ENCODE measurements at regions not wholly inside any gene's neighbourhood (a gene's known extent, or its start where the extent isn't known, plus 50 kb on each side); places are given as distances from the start of the nearest gene placed in this dataset.

GRCh38 chr10:9291081-9291480 is 1236.6 kb downstream of the GATA3 start:
- Histone ChIP-seq H3K27me3 (ENCODE audit: insufficient read depth, low read length, poor library complexity) (no peaks in the 10 kb centered on the region), H4K8ac (ENCODE audit: low read depth, low read length) (no peak overlapping the region), H2BK15ac (replicated peaks; ENCODE audit: low read depth) (no peak overlapping the region), H3K79me2 (ENCODE audit: control insufficient read depth, insufficient read depth, low read length) (no peaks in the 10 kb centered on the region), H4K5ac (ENCODE audit: low read length) (no peak overlapping the region), H3K18ac (ENCODE audit: low read length) (no peak overlapping the region), H2BK5ac (ENCODE audit: low read length) (no peak overlapping the region), H3K36me3 (ENCODE audit: control insufficient read depth, insufficient read depth, low read length) (no peaks in the 10 kb centered on the region), H2BK120ac (ENCODE audit: low read depth, low read length) (no peak overlapping the region), H3K4me2 (ENCODE audit: low read length) (no peak overlapping the region), H3K4me1 (ENCODE audit: control insufficient read depth, low read depth, low read length) (no peaks in the 10 kb centered on the region), H3K23ac (ENCODE audit: low read length) (no peak overlapping the region), H3K27ac (ENCODE audit: low read depth, low read length) (no peak overlapping the region), H3K4me3 (ENCODE audit: low read length) (no peak overlapping the region), H3K9ac (ENCODE audit: low read length) (no peak overlapping the region), H2AK5ac (ENCODE audit: low read length) (no peak overlapping the region), H3K4ac (ENCODE audit: low read depth, low read length) (no peak overlapping the region), H3K56ac (ENCODE audit: low read length) (no peak overlapping the region), H3K79me1 (ENCODE audit: low read length) (no peaks in the 10 kb centered on the region)
- no peak for DNase-seq
- no CpG with 5 or more reads among the region's 1 CpG for WGBS (ENCODE audit: extremely low coverage, insufficient coverage, low lambda C conversion rate)

GRCh38 chr10:9294132-9294663 is 1239.7 kb downstream of the GATA3 start:
- H3K27me3 ChIP-seq (ENCODE audit: insufficient read depth, low read length, poor library complexity) = no peaks in the 10 kb centered on the region
- no peak overlapping the region for H3K4me2 ChIP-seq (ENCODE audit: low read length)

DNA sequence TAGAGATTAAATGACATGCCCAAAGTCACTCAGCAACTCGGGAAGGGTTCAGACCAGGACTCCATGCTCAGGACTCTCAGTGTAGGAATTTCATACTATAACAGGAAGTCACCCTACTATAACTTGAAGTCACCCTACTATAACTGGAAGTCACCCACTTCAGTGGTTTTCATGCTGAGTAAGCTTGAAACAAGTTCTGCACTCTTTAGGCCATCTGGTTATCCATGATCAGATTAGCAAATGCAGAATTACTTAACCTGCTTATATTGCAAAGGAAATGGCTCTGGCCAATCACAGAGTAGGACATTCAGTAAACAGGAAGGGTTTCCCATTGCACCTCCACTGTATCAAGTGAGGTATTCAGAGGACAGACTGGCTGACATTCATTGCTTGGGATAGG is 1240.4 kb downstream of the GATA3 start:
- no CpG with 5 or more reads among the region's 1 CpG for WGBS (ENCODE audit: extremely low coverage, insufficient coverage, low lambda C conversion rate)
- Histone ChIP-seq H2BK5ac (ENCODE audit: low read length) (no peak overlapping the region), H4K5ac (ENCODE audit: low read length) (no peak overlapping the region), H3K4me1 (ENCODE audit: control insufficient read depth, low read depth, low read length) (no peaks in the 10 kb centered on the region), H3K9ac (ENCODE audit: low read length) (no peak overlapping the region), H2AK5ac (ENCODE audit: low read length) (no peak overlapping the region), H2BK120ac (ENCODE audit: low read depth, low read length) (no peak overlapping the region), H3K4me3 (ENCODE audit: low read length) (no peak overlapping the region), H3K79me2 (ENCODE audit: control insufficient read depth, insufficient read depth, low read length) (no peaks in the 10 kb centered on the region), H4K8ac (ENCODE audit: low read depth, low read length) (no peak overlapping the region), H3K36me3 (ENCODE audit: control insufficient read depth, insufficient read depth, low read length) (no peaks in the 10 kb centered on the region), H3K27ac (ENCODE audit: low read depth, low read length) (no peak overlapping the region), H3K4me2 (ENCODE audit: low read length) (no peak overlapping the region), H3K23ac (ENCODE audit: low read length) (no peak overlapping the region), H3K56ac (ENCODE audit: low read length) (no peak overlapping the region), H3K79me1 (ENCODE audit: low read length) (no peaks in the 10 kb centered on the region), H3K4ac (ENCODE audit: low read depth, low read length) (no peak overlapping the region), H2BK15ac (replicated peaks; ENCODE audit: low read depth) (no peak overlapping the region), H3K27me3 (ENCODE audit: insufficient read depth, low read length, poor library complexity) (no peaks in the 10 kb centered on the region), H3K18ac (ENCODE audit: low read length) (no peak overlapping the region)
- DNase-seq = no peak

More at GRCh38 chr10:9294132-9294663, 1239.7 kb downstream of the GATA3 start:
- H3K56ac ChIP-seq (ENCODE audit: low read length) = no peak overlapping the region
- no peak overlapping the region for H4K5ac ChIP-seq (ENCODE audit: low read length)
- H3K79me2 ChIP-seq (ENCODE audit: control insufficient read depth, insufficient read depth, low read length) = no peaks in the 10 kb centered on the region
- no peak overlapping the region for H3K18ac ChIP-seq (ENCODE audit: low read length)
- no peak overlapping the region for H3K23ac ChIP-seq (ENCODE audit: low read length)
- no peak overlapping the region for H2AK5ac ChIP-seq (ENCODE audit: low read length)
- no peaks in the 10 kb centered on the region for H3K36me3 ChIP-seq (ENCODE audit: control insufficient read depth, insufficient read depth, low read length)
- H3K27ac ChIP-seq (ENCODE audit: low read depth, low read length) = no peak overlapping the region
- H3K9ac ChIP-seq (ENCODE audit: low read length) = no peak overlapping the region
- H3K4ac ChIP-seq (ENCODE audit: low read depth, low read length) = no peak overlapping the region
- H2BK120ac ChIP-seq (ENCODE audit: low read depth, low read length) = no peak overlapping the region
- H2BK15ac ChIP-seq (replicated peaks; ENCODE audit: low read depth) = no peak overlapping the region
- H2BK5ac ChIP-seq (ENCODE audit: low read length) = no peak overlapping the region
- no peaks in the 10 kb centered on the region for H3K4me1 ChIP-seq (ENCODE audit: control insufficient read depth, low read depth, low read length)
- no peaks in the 10 kb centered on the region for H3K79me1 ChIP-seq (ENCODE audit: low read length)
- no peak overlapping the region for H4K8ac ChIP-seq (ENCODE audit: low read depth, low read length)
- H3K4me3 ChIP-seq (ENCODE audit: low read length) = no peak overlapping the region
- no peak for DNase-seq
- WGBS (ENCODE audit: extremely low coverage, insufficient coverage, low lambda C conversion rate) = no CpG with 5 or more reads among the region's 4 CpGs

DNA sequence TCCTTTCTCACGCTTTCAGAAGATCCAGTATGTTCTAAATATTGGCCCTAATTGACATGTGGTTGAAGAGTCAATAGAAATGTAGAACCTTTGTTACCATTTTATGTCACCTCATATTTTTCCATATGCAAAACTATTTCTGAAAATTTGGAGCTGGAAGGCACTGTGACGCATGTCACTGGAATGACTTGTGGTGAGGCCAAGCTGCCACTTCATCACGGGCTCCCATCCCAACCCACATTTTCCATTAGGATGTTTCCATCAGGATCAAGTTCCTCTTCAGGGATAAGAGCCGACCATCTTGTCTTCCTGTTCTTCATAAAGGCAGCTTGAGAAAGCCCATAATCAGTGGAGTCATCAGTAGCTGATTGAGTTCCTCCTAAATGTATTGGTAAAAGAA is 1241.7 kb downstream of the GATA3 start:
- H3K56ac ChIP-seq (ENCODE audit: low read length) = no peak overlapping the region
- H4K8ac ChIP-seq (ENCODE audit: low read depth, low read length) = no peak overlapping the region
- no peaks in the 10 kb centered on the region for H3K79me1 ChIP-seq (ENCODE audit: low read length)
- H3K4me1 ChIP-seq (ENCODE audit: control insufficient read depth, low read depth, low read length) = no peaks in the 10 kb centered on the region
- H4K5ac ChIP-seq (ENCODE audit: low read length) = no peak overlapping the region
- H3K9ac ChIP-seq (ENCODE audit: low read length) = no peak overlapping the region
- H2BK15ac ChIP-seq (replicated peaks; ENCODE audit: low read depth) = no peak overlapping the region
- no peak overlapping the region for H3K4me2 ChIP-seq (ENCODE audit: low read length)
- H2AK5ac ChIP-seq (ENCODE audit: low read length) = no peak overlapping the region
- H3K4me3 ChIP-seq (ENCODE audit: low read length) = no peak overlapping the region
- no peak overlapping the region for H3K27ac ChIP-seq (ENCODE audit: low read depth, low read length)
- H2BK5ac ChIP-seq (ENCODE audit: low read length) = no peak overlapping the region
- no peak overlapping the region for H3K23ac ChIP-seq (ENCODE audit: low read length)
- no peak overlapping the region for H3K18ac ChIP-seq (ENCODE audit: low read length)
- no peaks in the 10 kb centered on the region for H3K79me2 ChIP-seq (ENCODE audit: control insufficient read depth, insufficient read depth, low read length)
- no peak overlapping the region for H3K4ac ChIP-seq (ENCODE audit: low read depth, low read length)
- no CpG with 5 or more reads among the region's 4 CpGs for WGBS (ENCODE audit: extremely low coverage, insufficient coverage, low lambda C conversion rate)
- H2BK120ac ChIP-seq (ENCODE audit: low read depth, low read length) = no peak overlapping the region
- no peaks in the 10 kb centered on the region for H3K27me3 ChIP-seq (ENCODE audit: insufficient read depth, low read length, poor library complexity)
- H3K36me3 ChIP-seq (ENCODE audit: control insufficient read depth, insufficient read depth, low read length) = no peaks in the 10 kb centered on the region
- no peak for DNase-seq

DNA sequence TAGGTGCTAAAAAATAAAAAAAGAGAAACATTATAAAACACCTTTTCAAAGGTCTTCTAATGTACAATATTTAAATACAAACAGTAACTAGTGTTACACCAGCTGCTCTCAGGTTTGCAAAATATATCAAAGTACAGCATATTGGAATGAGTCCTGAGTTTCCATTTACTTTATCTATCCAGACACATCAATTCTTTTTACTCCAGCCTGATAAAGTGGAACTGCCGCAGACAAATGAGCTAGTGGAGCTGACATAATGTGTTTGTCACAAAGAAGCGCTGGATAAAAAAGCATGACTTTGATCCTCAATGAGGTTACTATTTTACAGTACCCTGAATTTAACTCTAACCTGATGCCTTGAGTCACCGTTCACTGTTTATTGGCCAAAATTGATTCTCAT is 1243.1 kb downstream of the GATA3 start:
- no peak overlapping the region for H4K8ac ChIP-seq (ENCODE audit: low read depth, low read length)
- H3K4me1 ChIP-seq (ENCODE audit: control insufficient read depth, low read depth, low read length) = no peaks in the 10 kb centered on the region
- no peak overlapping the region for H3K4ac ChIP-seq (ENCODE audit: low read depth, low read length)
- no CpG with 5 or more reads among the region's 3 CpGs for WGBS (ENCODE audit: extremely low coverage, insufficient coverage, low lambda C conversion rate)
- no peak overlapping the region for H2AK5ac ChIP-seq (ENCODE audit: low read length)
- no peak overlapping the region for H2BK15ac ChIP-seq (replicated peaks; ENCODE audit: low read depth)
- no peaks in the 10 kb centered on the region for H3K27me3 ChIP-seq (ENCODE audit: insufficient read depth, low read length, poor library complexity)
- no peak overlapping the region for H3K18ac ChIP-seq (ENCODE audit: low read length)
- H2BK120ac ChIP-seq (ENCODE audit: low read depth, low read length) = no peak overlapping the region
- no peak overlapping the region for H3K56ac ChIP-seq (ENCODE audit: low read length)
- no peaks in the 10 kb centered on the region for H3K79me2 ChIP-seq (ENCODE audit: control insufficient read depth, insufficient read depth, low read length)
- H3K36me3 ChIP-seq (ENCODE audit: control insufficient read depth, insufficient read depth, low read length) = no peaks in the 10 kb centered on the region
- H3K79me1 ChIP-seq (ENCODE audit: low read length) = no peaks in the 10 kb centered on the region
- H3K23ac ChIP-seq (ENCODE audit: low read length) = no peak overlapping the region
- no peak overlapping the region for H3K4me2 ChIP-seq (ENCODE audit: low read length)
- DNase-seq = no peak
- H2BK5ac ChIP-seq (ENCODE audit: low read length) = no peak overlapping the region
- no peak overlapping the region for H4K5ac ChIP-seq (ENCODE audit: low read length)
- H3K9ac ChIP-seq (ENCODE audit: low read length) = no peak overlapping the region
- H3K27ac ChIP-seq (ENCODE audit: low read depth, low read length) = no peak overlapping the region
- H3K4me3 ChIP-seq (ENCODE audit: low read length) = no peak overlapping the region

DNA sequence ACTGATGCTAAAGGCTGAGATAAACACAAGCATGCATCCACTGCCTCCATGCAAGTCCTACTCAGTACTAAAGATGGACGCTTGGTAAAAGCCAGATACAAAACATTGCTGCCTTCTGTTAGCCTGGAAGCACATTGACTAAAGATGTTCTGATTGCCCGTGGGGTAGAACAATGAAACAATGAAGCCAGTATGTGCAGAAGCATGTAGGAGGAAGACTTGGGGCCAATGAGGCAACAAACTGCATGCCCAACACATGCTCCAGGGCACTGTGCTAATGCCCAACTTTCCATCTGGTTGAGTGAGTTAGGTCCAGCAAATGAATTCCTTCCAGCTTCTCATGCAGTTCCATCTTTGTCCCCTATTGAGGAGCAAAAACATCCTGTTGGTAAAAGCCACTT is 1245.5 kb downstream of the GATA3 start:
- Histone ChIP-seq H3K4me3 (ENCODE audit: low read length) (no peak overlapping the region), H3K18ac (ENCODE audit: low read length) (no peak overlapping the region), H3K4me1 (ENCODE audit: control insufficient read depth, low read depth, low read length) (no peaks in the 10 kb centered on the region), H2AK5ac (ENCODE audit: low read length) (no peak overlapping the region), H3K4me2 (ENCODE audit: low read length) (no peak overlapping the region), H3K36me3 (ENCODE audit: control insufficient read depth, insufficient read depth, low read length) (no peaks in the 10 kb centered on the region), H2BK5ac (ENCODE audit: low read length) (no peak overlapping the region), H3K23ac (ENCODE audit: low read length) (no peak overlapping the region), H3K79me2 (ENCODE audit: control insufficient read depth, insufficient read depth, low read length) (no peaks in the 10 kb centered on the region), H3K4ac (ENCODE audit: low read depth, low read length) (no peak overlapping the region), H3K9ac (ENCODE audit: low read length) (no peak overlapping the region), H3K27me3 (ENCODE audit: insufficient read depth, low read length, poor library complexity) (no peaks in the 10 kb centered on the region), H3K27ac (ENCODE audit: low read depth, low read length) (no peak overlapping the region), H3K56ac (ENCODE audit: low read length) (no peak overlapping the region), H4K8ac (ENCODE audit: low read depth, low read length) (no peak overlapping the region), H2BK15ac (replicated peaks; ENCODE audit: low read depth) (no peak overlapping the region), H2BK120ac (ENCODE audit: low read depth, low read length) (no peak overlapping the region), H4K5ac (ENCODE audit: low read length) (no peak overlapping the region), H3K79me1 (ENCODE audit: low read length) (no peaks in the 10 kb centered on the region)
- no CpG with 5 or more reads among the region's 2 CpGs for WGBS (ENCODE audit: extremely low coverage, insufficient coverage, low lambda C conversion rate)
- DNase-seq = no peak

Data from mesendoderm (in vitro differentiated cells).